ENCODE measurements at regions not wholly inside any gene's neighbourhood (a gene's known extent, or its start where the extent isn't known, plus 50 kb on each side); places are given as distances from the start of the nearest gene placed in this dataset.

DNA sequence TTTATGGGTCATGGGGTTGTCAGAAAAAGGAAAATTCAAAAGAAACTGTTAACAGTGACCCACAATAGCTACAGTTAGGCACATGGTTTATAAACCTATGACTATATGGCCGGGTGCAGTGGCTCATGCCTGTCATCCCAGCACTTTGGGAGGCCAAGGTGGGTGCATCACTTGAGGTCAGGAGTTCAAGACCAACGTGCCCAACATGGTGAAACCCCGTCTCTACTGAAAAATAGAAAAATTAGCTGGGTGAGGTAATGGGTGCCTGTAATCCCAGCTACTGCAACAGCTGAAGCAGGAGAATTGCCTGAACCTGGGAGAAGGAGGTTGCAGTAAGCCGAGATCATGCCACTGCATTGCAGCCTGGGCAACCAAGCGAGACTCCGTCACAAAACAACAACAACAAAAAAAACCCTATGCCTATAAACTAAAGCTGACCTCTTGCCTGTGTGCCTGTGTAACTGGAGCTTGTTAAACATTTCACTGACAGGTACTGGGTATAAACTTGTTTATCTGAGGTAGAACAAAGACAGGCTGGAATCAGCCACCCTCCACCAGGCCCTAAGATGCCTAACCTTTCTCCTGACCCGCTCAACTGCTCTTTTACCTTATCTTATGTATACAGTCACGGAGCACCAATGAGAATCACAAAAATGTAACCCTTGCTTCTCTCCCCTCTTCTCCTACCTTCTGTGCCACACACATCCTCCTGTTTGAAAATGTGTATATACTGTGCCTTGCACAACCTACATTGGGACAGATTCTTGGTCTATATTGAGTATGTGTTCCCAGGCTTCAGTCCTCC, 62.9 kb upstream of the ATF7IP2 start:
- TF ChIP-seq, protein P1, sequence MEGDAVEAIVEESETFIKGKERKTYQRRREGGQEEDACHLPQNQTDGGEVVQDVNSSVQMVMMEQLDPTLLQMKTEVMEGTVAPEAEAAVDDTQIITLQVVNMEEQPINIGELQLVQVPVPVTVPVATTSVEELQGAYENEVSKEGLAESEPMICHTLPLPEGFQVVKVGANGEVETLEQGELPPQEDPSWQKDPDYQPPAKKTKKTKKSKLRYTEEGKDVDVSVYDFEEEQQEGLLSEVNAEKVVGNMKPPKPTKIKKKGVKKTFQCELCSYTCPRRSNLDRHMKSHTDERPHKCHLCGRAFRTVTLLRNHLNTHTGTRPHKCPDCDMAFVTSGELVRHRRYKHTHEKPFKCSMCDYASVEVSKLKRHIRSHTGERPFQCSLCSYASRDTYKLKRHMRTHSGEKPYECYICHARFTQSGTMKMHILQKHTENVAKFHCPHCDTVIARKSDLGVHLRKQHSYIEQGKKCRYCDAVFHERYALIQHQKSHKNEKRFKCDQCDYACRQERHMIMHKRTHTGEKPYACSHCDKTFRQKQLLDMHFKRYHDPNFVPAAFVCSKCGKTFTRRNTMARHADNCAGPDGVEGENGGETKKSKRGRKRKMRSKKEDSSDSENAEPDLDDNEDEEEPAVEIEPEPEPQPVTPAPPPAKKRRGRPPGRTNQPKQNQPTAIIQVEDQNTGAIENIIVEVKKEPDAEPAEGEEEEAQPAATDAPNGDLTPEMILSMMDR (IDR thresholded peaks at IDR 0.05) = no peak
- no peak for TF ChIP-seq POLR2A (IDR thresholded peaks at IDR 0.05)
